ENCODE measurements at regions not wholly inside any gene's neighbourhood (a gene's known extent, or its start where the extent isn't known, plus 50 kb on each side); places are given as distances from the start of the nearest gene placed in this dataset.
"Not testable (repeated sequence)": the region's sequence is repeated elsewhere in the genome, so short reads cannot be mapped to it uniquely, and the experiment has no call there.

GRCh38 chr22:23379540-23380229 lies 199.4 kb downstream of the BCR start:
- DNase-seq = not testable (repeated sequence)

GRCh38 chr22:23377767-23378166 lies 197.5 kb downstream of the BCR start:
- no peak for DNase-seq

GRCh38 chr22:23376256-23376655 lies 195.9 kb downstream of the BCR start:
- no peak for DNase-seq

GRCh38 chr22:23375031-23375827 lies 194.9 kb downstream of the BCR start:
- no peak for DNase-seq

- DNase-seq = no peak
Measured at GRCh38 chr22:23373601-23374000, 193.3 kb downstream of the BCR start.

- no peak for DNase-seq
Measured at GRCh38 chr22:23370251-23370650, 189.9 kb downstream of the BCR start.

- no peak for DNase-seq
Measured at GRCh38 chr22:23369054-23369685, 188.9 kb downstream of the BCR start.

All from fibroblast of skin of abdomen (primary cell).